ENCODE measurements at regions not wholly inside any gene's neighbourhood (a gene's known extent, or its start where the extent isn't known, plus 50 kb on each side); places are given as distances from the start of the nearest gene placed in this dataset.

GRCh38 chr18:45142868-45143267 is 462.2 kb downstream of the SETBP1 start:
- H3K9me3 ChIP-seq (replicated peaks in 1 of 2; ENCODE audit: control insufficient read depth in 1 of 2, insufficient read depth in 1 of 2, low read length in 2 of 2), result no peaks in the 10 kb centered on the region
- intact Hi-C loops (cut with micrococcal nuclease), result no loop called here
- no peak overlapping the region for H3K9ac ChIP-seq (ENCODE audit: insufficient read depth, low read length, poor library complexity, severe bottlenecking)
- Mint-ChIP-seq H3K27ac (no peak overlapping the region), H3K27me3 (ENCODE audit: low read depth in 3 of 3) (no peaks in the 10 kb centered on the region), H3K4me1 (peaks cover 5% of the 10 kb centered on the region), H3K4me3 (no peak overlapping the region), H3K36me3 (peaks cover 0 to 5% of the 10 kb centered on the region in 2 donors), H3K9me3 (peaks cover 5 to 10% (median 7%) of the 10 kb centered on the region in 7 donors)
- H3K27ac ChIP-seq (ENCODE audit: low read depth in 1 of 2, low read length in 2 of 2), result no peak overlapping the region
- TF ChIP-seq CTCF (IDR thresholded peaks at IDR 0.05), result no peak
- no peaks in the 10 kb centered on the region for H3K4me1 ChIP-seq (ENCODE audit: control insufficient read depth in 1 of 2, insufficient read depth in 2 of 2, low read length in 2 of 2)
- WGBS (ENCODE audit: insufficient coverage), result no CpG with 5 or more reads among the region's 1 CpG
- H4K20me1 ChIP-seq (ENCODE audit: insufficient read depth, low read length), result no peaks in the 10 kb centered on the region
- H3K27me3 ChIP-seq (ENCODE audit: control insufficient read depth in 2 of 2, insufficient read depth in 2 of 2, low read length in 2 of 2), result no peaks in the 10 kb centered on the region
- H3K79me2 ChIP-seq (ENCODE audit: insufficient read depth, low read length), result no peaks in the 10 kb centered on the region
- no peak for DNase-seq
- H3K36me3 ChIP-seq (replicated peaks in 1 of 2; ENCODE audit: control insufficient read depth in 1 of 2, insufficient read depth in 2 of 2, low read length in 2 of 2), result no peaks in the 10 kb centered on the region
- H3K4me2 ChIP-seq (replicated peaks; ENCODE audit: extremely low read depth, low read length, poor library complexity, severe bottlenecking), result no peak overlapping the region
- no peak overlapping the region for H3K4me3 ChIP-seq (replicated peaks in 1 of 3; ENCODE audit: low read depth in 2 of 3, low read length in 3 of 3)
- no peak overlapping the region for H2AFZ ChIP-seq (ENCODE audit: insufficient read depth, low read depth, low read length, poor library complexity, severe bottlenecking)

GRCh38 chr18:45149712-45150111 is 465.6 kb upstream of the SLC14A2 start:
- Histone ChIP-seq H3K9me3 (replicated peaks in 1 of 2; ENCODE audit: control insufficient read depth in 1 of 2, insufficient read depth in 1 of 2, low read length in 2 of 2) (peaks cover 0 to 4% of the 10 kb centered on the region in 2 donors), H3K36me3 (replicated peaks in 1 of 2; ENCODE audit: control insufficient read depth in 1 of 2, insufficient read depth in 2 of 2, low read length in 2 of 2) (no peaks in the 10 kb centered on the region), H2AFZ (ENCODE audit: insufficient read depth, low read depth, low read length, poor library complexity, severe bottlenecking) (no peak overlapping the region), H3K4me1 (ENCODE audit: control insufficient read depth in 1 of 2, insufficient read depth in 2 of 2, low read length in 2 of 2) (no peaks in the 10 kb centered on the region), H4K20me1 (ENCODE audit: insufficient read depth, low read length) (no peaks in the 10 kb centered on the region), H3K4me3 (replicated peaks in 1 of 3; ENCODE audit: low read depth in 2 of 3, low read length in 3 of 3) (no peak overlapping the region), H3K79me2 (ENCODE audit: insufficient read depth, low read length) (no peaks in the 10 kb centered on the region), H3K9ac (ENCODE audit: insufficient read depth, low read length, poor library complexity, severe bottlenecking) (no peak overlapping the region), H3K4me2 (replicated peaks; ENCODE audit: extremely low read depth, low read length, poor library complexity, severe bottlenecking) (no peak overlapping the region), H3K27ac (ENCODE audit: low read depth in 1 of 2, low read length in 2 of 2) (no peak overlapping the region), H3K27me3 (ENCODE audit: control insufficient read depth in 2 of 2, insufficient read depth in 2 of 2, low read length in 2 of 2) (no peaks in the 10 kb centered on the region)
- Mint-ChIP-seq H3K9me3 (peaks cover 0 to 4% (median 0%) of the 10 kb centered on the region in 7 donors), H3K27me3 (ENCODE audit: low read depth in 3 of 3) (peaks cover 0 to 1% (median 0%) of the 10 kb centered on the region in 3 donors), H3K27ac (no peak overlapping the region), H3K4me1 (peaks cover 12% of the 10 kb centered on the region), H3K36me3 (no peaks in the 10 kb centered on the region), H3K4me3 (no peak overlapping the region)
- DNase-seq, result no peak
- intact Hi-C loops (cut with micrococcal nuclease), result no loop called here
- no peak for TF ChIP-seq CTCF (IDR thresholded peaks at IDR 0.05)
- WGBS (ENCODE audit: insufficient coverage), result 80% methylated on average over 1 of the region's 4 CpGs
